ENCODE measurements at regions not wholly inside any gene's neighbourhood (a gene's known extent, or its start where the extent isn't known, plus 50 kb on each side); places are given as distances from the start of the nearest gene placed in this dataset.

- Histone ChIP-seq H3K4me1 (no peaks in the 10 kb centered on the region), H3K36me3 (no peaks in the 10 kb centered on the region), H3K27ac (no peak overlapping the region), H3K27me3 (no peaks in the 10 kb centered on the region), H3K9me3 (no peaks in the 10 kb centered on the region), H3K4me3 (no peak overlapping the region)
- no peak for TF ChIP-seq CTCF (IDR thresholded peaks at IDR 0.05)
- ATAC-seq (no peak), DNase-seq (no peak)
- intact Hi-C loops (cut with DNase I) = no loop called here
Observed at GRCh38 chr7:110179037-110179436, 911.9 kb upstream of the LRRN3 start.

GRCh38 chr7:110181768-110182167, 909.2 kb upstream of the LRRN3 start:
- no peaks in the 10 kb centered on the region for H3K36me3 ChIP-seq
- TF ChIP-seq CTCF (IDR thresholded peaks at IDR 0.05) = no peak
- intact Hi-C loops (cut with DNase I) = no loop called here
- H3K27ac ChIP-seq = no peak overlapping the region
- H3K27me3 ChIP-seq = no peaks in the 10 kb centered on the region
- H3K4me1 ChIP-seq = no peaks in the 10 kb centered on the region
- DNase-seq (no peak), ATAC-seq (no peak)
- H3K4me3 ChIP-seq = no peak overlapping the region
- H3K9me3 ChIP-seq = peaks cover 0 to 3% of the 10 kb centered on the region in 2 donors

- H3K4me3 ChIP-seq = no peak overlapping the region
- H3K4me1 ChIP-seq = no peaks in the 10 kb centered on the region
- peaks cover 0 to 15% of the 10 kb centered on the region in 2 donors for H3K9me3 ChIP-seq
- TF ChIP-seq CTCF (IDR thresholded peaks at IDR 0.05) = no peak
- no peaks in the 10 kb centered on the region for H3K36me3 ChIP-seq
- no peak for ATAC-seq
- DNase-seq = no peak
- intact Hi-C loops (cut with DNase I) = no loop called here
- H3K27me3 ChIP-seq = no peaks in the 10 kb centered on the region
- no peak overlapping the region for H3K27ac ChIP-seq
Observed at GRCh38 chr7:110186334-110186733, 904.6 kb upstream of the LRRN3 start.

GRCh38 chr7:110187877-110188554, 902.9 kb upstream of the LRRN3 start:
- DNase-seq = no peak
- H3K27ac ChIP-seq = no peak overlapping the region
- no peak for TF ChIP-seq CTCF (IDR thresholded peaks at IDR 0.05)
- peaks cover 0 to 18% of the 10 kb centered on the region in 2 donors for H3K9me3 ChIP-seq
- no peak for ATAC-seq
- H3K4me1 ChIP-seq = no peaks in the 10 kb centered on the region
- H3K27me3 ChIP-seq = no peaks in the 10 kb centered on the region
- H3K36me3 ChIP-seq = no peaks in the 10 kb centered on the region
- intact Hi-C loops (cut with DNase I) = no loop called here
- no peak overlapping the region for H3K4me3 ChIP-seq

GRCh38 chr7:110204527-110204926, 886.4 kb upstream of the LRRN3 start:
- TF ChIP-seq CTCF (IDR thresholded peaks at IDR 0.05) = no peak
- no peak overlapping the region for H3K4me3 ChIP-seq
- no peaks in the 10 kb centered on the region for H3K36me3 ChIP-seq
- no peaks in the 10 kb centered on the region for H3K4me1 ChIP-seq
- no peak for DNase-seq
- H3K9me3 ChIP-seq = peaks cover 0 to 14% of the 10 kb centered on the region in 2 donors
- ATAC-seq = no peak
- H3K27me3 ChIP-seq = no peaks in the 10 kb centered on the region
- intact Hi-C loops (cut with DNase I) = no loop called here
- no peak overlapping the region for H3K27ac ChIP-seq
